GM19468 (cell line): ENCODE measurements at regions not wholly inside any gene's neighbourhood (a gene's known extent, or its start where the extent isn't known, plus 50 kb on each side); places are given as distances from the start of the nearest gene placed in this dataset.

Experiments
- ATAC-seq: cut with Tn5 transposase; IDR thresholded peaks from one replicate; pipeline ENCODE4 v1.9.1; 2021; ENCODE audit warnings: mild to moderate bottlenecking, moderate library complexity, moderate number of reproducible peaks; ENCODE audit not compliant: unreplicated experiment; ENCODE audit errors: extremely low read depth

DNA sequence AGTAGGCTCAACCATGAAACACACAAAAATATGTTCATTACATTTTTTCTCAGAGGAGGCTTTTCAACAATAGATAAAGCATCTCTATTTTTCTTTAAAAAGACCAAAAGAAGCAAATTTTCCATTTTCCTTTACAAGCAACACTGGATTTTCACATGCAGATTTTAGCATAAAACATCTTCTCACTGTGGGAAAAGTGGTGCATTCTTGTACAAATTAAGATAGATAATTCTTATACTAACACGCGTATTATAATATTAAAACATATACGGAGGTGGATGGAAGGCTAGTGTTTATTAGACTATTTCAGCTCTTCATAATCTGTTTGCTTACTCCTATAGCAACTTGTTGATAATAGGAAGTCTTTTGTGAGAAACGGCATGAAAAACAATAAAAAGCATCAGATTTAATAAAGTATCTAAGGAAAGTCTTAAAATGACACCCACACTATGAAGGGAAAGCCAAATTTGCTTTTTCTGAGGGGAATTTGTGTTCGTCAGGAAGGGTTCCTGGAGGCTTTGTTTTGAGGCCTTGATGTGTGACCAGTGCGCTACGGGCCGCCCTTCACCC is 529.6 kb downstream of the SOX2 start:
- no peak for ATAC-seq

DNA sequence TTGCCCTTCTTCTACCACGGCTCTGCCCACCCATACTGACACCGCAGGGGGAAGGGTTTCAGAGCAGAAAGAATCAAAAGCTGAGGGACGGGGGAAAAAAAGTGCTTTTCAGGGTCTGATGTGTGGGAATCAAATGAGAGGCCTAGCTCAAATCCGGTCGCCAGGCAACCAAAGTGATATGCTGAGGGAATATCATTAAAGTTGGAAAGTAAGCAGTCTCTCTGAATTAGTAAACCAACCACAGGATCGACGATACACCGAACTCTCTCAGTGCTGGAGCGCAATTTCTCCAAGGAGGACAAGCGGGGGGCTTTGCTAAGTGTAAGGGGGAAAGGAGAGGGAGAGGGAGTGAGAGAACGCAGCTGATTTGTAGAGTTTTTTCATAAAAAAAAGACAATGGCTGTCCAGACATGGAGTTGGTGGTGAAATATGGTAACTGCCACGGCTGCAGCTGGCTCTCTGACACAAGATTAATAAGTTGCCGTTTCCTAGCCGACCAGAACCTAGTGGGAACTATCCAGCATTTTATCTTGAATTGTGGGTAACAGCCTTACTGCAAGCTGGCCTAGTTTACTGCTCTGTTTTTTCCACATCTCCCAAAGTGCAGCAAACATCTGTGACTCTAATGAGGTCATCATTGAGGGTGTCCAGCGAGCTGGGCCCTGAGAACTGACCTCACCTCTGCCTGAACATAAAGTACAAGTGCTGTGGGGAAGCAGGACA is 530.2 kb downstream of the SOX2 start:
- ATAC-seq = no peak

DNA sequence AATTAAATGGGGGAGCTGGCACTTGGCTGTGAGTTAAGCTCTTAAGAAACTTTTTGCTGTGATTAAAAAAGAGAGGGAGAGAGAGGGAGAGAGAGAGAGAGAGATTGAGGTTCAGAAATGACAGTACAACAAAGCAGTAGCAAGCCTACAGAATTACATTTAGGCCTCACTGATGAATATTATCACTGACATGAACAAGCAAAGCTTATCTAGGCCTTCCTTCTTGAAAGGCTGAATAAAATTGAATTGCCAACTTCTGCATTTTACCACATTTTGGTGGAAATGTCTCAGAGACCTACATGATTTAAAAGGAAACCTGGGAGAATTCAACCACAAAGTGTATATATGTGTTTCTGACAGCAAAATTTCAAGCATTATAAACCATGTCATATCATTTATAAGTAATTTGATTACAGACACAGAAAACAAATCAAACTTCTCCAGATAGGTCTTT is 530.8 kb downstream of the SOX2 start:
- ATAC-seq = no peak

DNA sequence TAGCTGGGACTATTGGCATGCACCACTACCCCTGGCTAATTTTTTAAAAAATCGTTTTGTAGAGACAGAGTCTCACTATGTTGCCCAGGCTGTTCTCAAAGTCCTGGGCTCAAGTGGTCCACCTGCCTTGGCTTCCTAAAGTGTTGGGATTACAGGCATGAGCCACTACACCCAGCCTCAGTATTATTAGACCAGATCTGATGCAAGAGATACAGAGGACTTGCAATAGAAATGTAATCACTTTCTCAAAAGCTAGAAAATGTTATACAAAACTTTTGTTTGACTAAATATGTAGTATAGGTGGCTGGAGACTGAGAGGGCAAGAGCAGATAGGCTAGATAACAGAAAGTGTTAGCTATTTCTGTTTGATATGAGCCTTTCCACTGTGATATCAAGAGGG is 531.9 kb downstream of the SOX2 start:
- no peak for ATAC-seq

GRCh38 chr3:182244222-182244971 is 532.7 kb downstream of the SOX2 start:
- ATAC-seq = no peak

GRCh38 chr3:182245059-182245458 is 533.3 kb downstream of the SOX2 start:
- ATAC-seq = no peak

DNA sequence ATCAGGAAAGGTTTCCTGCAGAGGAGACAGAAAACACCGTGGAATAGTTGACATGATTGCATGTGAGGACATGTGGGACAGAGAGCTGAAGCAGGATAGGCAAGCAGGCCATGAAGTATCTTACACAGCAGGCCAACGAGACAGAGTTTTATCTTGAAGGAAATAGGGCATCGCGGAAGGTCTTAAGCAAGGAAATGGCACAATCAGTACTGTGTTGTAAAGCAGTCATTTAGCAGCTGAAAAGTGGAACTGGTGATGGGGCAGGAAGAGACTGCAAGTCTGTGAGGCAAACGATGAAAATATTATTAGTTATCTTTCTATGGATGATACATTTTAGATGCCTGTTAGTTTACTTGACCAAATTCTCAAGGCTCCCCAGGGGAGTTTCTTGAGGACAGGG is 535.1 kb downstream of the SOX2 start:
- no peak for ATAC-seq

- ATAC-seq = no peak
Measured at GRCh38 chr3:182248349-182248880, 536.7 kb downstream of the SOX2 start.

DNA sequence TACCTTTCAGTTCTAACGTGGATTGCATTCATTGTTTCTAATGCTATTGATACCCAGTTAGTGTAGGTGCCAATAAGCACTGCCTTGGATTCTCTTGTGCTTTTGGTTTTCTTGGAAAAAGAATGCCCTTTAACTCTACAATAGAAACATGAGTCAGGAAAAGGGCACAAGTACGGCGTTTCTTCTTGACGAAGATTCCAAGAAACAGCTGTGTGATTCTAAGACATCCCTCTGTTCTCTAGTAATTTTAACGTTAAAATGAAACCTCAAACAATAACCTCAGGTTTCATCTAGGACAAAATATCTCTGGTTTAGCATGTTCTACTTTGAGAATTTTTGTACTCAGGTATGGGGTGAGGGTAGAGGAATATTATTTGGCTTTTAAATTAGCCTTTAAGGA is 540.5 kb upstream of the ATP11B start:
- no peak for ATAC-seq

DNA sequence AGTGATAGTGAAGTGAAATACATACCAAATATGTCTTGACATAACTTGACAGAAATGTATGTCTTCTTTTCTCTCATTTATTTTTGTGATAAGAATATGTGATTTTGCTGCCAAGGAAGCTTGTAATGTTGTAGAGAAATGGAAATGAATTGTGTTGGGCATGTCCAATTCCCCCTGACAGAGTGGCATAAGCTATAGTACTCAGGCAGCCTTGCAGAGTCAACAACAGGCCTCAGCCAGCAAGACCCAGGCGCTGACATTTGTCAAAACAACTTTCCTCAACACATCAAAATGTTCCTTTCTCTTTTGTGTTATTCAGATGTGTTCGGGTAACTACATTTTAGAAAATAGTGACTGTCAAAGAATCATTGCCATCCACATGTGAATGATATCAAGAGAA is 538.1 kb upstream of the ATP11B start:
- ATAC-seq = no peak

GRCh38 chr3:182257361-182257760 is 535.9 kb upstream of the ATP11B start:
- no peak for ATAC-seq

DNA sequence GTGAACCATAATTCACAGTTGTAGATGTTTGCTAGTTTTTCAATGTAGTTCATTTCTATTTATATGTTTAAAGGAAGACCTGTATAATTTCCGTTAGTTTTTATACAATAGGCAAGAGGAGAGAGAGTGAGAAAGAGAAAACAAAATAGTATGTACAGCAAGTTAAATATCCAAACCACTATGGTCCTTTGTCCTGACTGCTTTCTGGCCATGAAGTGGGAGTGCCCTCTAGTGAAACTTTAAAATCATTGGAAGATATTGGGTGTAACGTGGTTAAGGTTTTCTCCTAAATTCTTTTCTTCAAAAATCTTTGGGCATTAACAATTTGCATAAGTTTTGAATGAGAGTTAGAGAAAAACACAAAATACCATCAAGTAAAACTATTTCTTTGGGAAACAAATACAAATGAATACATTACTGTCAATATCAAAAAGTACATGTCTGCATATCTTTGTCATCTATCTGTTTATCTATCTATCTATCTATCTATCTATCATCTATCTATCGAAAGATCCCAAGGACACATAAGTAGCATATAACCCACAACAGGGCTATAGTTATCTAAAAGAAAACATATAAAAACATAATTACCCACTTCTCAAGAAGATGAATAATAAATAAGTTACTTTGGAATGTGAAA is 534.6 kb upstream of the ATP11B start:
- ATAC-seq = no peak

DNA sequence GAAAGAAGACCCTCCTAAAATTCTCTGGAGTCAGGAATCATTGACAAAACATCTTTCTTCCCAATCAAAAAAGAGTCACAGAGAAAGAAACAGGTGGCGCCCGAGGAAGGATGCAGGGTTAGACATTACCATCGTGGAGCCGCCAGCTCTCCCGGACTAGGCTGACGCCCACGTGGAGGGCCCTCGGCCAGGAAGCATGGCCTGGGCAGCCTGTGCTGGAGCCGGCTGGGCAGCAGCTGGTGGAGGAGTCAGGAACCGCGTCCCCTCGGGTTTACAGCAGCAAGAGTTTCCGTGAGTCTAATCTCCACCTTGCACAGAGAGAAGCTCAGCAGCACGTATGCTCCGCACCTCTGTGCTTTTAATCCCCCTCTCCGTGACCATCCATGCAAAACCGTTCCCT is 533.7 kb upstream of the ATP11B start:
- no peak for ATAC-seq

DNA sequence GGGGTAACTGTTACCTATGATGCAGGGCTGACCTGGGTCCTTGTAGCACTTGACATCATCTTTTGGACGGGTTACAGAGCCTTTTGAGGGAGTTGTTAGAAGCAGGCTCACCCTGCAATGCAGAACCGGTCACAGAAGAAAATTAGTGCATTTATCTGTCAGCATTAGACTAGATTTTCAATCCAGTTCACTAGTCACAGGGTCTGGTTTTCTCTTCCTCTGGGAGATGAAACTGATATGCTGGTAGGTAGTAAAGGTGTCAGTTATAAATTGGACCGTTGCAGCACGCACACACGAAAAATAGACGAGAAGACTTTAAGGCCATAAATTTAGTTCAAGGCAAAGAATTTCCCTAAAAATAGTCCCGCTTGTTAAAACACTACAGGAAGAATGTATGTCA is 532.3 kb upstream of the ATP11B start:
- ATAC-seq = no peak

DNA sequence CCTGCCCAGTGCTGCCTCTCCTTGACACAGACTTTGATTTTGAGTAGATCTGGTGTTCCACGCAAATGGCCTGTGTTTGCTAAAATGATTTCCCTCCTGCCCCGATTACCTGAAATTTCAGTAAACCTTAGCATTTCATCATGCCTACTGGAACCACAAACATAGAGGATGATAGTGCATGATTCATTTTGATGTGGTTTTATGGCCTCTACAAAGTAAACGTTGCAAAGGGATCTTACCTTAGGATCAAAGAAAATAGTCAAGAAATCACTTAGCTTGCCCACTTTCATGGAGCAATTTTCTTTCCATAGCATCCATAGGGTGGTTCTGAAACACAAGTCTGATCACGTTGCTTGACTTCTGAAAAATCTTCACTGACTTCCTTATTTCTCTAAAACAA is 524.6 kb upstream of the ATP11B start:
- ATAC-seq = no peak

DNA sequence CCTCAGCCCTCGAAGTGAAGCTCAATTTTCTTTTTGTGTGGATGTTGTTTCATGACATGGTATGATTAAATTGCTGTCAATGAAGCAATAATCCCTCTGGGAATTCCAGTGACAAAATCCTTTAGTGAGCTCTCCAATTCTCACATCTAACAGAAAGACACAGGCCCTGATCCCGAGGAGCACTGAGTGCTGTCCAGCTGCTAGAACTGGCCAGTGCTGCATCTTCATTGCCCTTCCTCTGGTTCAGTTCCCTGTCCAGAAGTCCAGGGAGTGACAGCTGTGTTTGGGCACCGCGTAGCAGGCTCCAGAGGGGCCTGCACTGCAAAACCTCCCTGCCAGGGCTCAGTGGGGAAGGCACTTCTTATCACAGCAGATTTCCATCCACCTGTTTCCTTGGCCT is 516.8 kb upstream of the ATP11B start:
- ATAC-seq = no peak

GRCh38 chr3:182284793-182285192 is 508.5 kb upstream of the ATP11B start:
- no peak for ATAC-seq

GRCh38 chr3:182292591-182292990 is 500.7 kb upstream of the ATP11B start:
- ATAC-seq = no peak

DNA sequence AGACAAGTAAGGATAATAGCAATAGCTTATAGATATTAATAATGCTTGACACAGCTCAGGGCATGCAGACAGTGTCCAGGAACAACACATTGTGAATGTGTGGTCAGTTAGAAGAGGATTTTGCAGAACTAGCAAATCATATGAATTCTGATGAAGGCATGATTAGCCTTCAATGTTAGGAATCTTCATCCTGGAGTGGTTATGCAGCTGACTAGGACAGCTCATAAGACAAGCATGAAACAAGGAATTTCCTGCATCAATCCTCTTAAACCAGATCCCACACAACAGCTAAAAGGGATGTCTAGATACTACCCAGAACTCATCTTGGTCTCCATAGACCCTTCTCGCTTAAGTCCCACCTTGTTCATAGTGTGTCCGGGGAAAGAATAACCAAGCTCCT is 499.0 kb upstream of the ATP11B start:
- no peak for ATAC-seq

DNA sequence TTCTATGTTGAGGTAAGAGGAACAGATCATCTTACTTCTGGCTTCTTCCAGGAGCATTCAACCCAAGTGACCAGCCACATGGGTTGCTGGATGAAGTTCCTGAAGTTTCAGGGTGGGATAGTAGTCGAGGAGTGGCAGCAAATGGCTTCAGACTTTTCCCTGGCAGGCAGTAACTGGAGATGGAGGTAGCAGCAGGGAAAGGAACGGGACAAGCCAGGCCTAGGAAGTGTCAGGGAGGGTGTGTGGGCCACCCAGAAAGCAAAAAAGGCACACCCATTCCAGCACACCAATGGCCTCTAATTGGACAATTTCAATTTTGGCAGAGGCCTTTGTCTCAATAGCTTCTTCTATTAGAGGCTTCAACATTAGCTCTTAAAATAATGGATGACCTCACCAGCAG is 498.6 kb upstream of the ATP11B start:
- no peak for ATAC-seq

- ATAC-seq = no peak
Measured at GRCh38 chr3:182300266-182300665, 493.0 kb upstream of the ATP11B start.
